ENCODE measurements at regions not wholly inside any gene's neighbourhood (a gene's known extent, or its start where the extent isn't known, plus 50 kb on each side); places are given as distances from the start of the nearest gene placed in this dataset.

GRCh38 chr7:26520483-26520882, 228.8 kb downstream of the SNX10 start:
- no peak for DNase-seq

DNA sequence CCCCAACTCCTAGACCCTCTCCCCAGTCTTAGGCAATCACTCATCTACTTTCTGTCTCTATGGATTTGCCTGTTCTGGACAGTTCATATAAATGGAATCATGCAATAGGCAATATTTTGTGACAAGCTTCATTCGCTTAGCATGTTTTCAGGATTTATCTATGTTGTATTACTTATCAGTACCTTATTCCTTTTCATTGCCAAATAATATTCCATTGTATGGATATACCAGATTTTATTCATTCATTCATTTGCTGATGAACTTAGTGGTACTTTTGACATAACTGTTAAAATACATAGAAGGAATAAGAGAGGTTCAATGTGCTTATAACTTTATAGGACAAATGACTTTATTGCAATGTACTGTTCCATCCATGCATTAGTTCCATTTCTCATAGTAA, 231.0 kb downstream of the SNX10 start:
- no peak for DNase-seq

- peak; percentile 39 to 41 (median 40) for DNase-seq
These were observed 234.0 kb downstream of the SNX10 start for GRCh38 chr7:26525398-26526264.

DNA sequence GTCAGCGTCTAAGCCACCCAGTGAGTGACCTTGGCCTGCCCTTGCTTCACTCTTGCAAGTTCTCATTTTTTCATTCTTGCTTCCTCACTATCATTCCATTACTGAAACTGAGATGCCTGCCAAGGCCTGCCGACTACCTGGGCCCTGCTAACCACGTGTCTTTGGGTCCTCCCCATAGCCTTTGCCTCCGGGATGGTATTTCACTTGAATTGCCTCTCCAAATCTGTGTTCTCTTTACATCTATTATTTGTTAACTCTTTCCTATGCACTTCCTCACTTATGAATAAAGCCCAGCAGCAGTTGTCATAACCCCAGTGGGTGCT, 234.6 kb downstream of the SNX10 start:
- DNase-seq = no peak

GRCh38 chr7:26531926-26532325, 240.3 kb downstream of the SNX10 start:
- DNase-seq = no peak

DNA sequence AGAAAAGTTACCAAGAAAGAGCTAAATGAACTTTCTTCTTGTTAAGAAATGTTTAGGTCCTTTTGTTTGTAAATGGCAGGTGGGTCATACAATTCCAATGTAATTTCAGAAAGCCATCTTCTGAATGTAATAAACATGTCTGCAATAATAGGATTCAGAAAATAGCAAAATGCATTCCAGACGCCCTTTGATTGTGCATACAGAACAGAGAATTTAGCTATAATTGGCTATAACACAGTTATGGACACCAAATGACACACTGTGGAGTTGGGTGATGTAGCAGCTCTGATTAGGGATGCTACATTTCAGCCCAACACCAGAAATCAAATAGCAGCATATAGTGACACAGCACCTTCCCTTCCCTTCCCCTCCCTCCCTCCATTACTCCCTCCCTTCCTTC, 240.8 kb downstream of the SNX10 start:
- DNase-seq = no peak

DNA sequence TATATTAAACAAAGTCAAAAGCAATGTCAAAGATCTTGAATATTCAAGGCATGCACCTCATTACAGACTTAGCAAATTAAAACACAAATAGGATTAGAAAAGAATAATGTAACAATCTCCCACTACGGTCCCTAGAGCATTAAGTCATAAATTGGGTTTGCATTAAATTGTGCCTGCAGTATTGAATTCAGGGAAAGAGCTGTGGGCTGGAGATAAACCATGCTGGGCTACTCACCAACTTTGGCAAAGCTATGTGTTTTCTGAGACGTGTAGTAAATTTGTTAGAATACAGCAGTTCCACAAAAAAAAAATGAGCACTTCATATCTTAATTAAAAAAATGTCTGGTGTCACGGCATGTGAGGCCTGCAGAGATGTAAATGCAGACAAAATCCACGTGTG, 241.6 kb downstream of the SNX10 start:
- DNase-seq = no peak

GRCh38 chr7:26534649-26535482, 243.2 kb downstream of the SNX10 start:
- DNase-seq = no peak

- DNase-seq = no peak
These were observed 243.9 kb downstream of the SNX10 start for GRCh38 chr7:26535483-26536007.

DNA sequence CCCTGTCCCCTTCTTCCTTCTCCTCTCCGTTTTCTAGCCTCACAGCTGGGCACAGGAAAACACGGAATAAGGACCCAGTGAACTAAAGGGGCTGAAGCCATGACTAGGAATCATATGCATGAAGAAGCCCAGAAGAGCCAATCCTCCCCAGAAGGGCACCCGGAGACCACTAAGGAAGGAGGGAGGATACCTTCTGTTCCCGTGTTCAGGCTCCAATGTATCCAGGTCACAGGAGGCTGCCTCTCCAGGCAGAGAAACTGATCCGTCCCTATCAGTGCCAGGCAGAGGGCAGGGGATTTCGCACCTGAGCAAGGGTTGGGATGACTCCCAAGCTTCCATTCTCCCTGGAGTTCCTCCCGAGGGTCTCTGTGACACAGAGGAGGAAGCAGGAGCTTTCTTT, 246.6 kb downstream of the SNX10 start:
- DNase-seq = no peak

- no peak for DNase-seq
These were observed 247.0 kb downstream of the SNX10 start for GRCh38 chr7:26538689-26539088.

DNA sequence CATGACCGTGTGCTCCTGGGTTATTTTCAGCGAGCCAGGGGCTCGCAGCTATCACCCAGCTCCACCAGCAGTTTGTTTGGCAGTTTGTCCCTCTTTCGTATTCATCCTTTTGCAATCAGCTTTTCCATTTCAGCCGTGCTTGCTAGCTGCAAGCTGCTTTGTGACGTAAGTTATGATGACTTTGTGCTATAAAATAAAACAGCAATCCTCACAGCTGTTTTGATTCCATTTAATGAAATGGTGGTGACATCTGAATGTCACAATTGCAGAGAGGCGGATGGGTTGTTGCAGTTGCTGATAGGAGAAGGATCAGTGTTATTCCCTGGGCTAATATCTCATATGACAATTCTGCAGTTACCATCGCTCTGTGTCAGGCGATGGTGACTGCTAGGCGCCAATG, 251.7 kb downstream of the SNX10 start:
- no peak for DNase-seq

DNA sequence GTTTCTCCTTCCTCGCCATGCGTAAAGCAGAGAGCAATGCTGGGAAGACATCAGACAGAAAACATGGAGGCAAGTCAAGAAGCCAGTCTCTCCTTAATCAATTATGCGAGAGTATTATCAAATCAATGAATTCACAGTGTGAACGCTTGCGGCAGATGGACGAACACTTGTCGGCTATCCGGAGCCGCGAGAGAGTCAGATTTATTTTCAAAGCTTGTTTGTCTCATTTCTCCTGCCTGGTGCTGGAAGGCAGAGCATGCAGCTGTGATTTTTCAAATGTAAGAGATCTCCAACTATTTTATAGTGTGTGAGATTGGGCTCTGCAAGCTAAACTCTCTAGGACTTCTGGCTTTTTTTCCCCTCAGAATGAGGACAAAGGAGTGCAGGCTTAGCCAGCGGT, 252.3 kb downstream of the SNX10 start:
- DNase-seq = no peak

DNA sequence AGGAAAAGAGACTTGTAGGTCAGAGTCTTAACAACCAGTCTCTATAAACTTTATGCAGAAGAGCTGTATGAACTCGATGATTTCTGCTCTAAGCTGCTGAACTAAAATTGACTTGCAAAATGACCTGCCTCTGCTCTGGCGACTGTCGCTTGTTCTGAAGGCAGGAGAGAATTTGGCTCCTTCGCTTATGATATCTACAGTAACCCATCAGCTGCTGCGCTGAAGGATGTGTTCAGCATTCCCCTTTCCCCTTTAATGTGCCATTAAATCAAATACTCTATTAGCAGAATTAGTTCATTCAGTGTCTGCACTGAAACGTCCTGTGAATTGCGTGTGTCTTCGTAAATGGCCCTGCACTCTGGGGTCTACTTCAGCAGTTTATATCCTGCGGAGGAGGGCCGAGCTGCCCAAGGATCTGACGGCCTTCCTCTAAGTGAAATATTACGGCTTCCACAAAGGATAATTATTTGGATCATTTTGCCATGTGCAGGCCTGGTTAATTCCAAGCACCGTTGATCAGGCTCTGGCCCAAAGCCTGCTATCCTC, 254.9 kb downstream of the SNX10 start:
- no peak for DNase-seq

GRCh38 chr7:26547156-26547555, 255.5 kb downstream of the SNX10 start:
- no peak for DNase-seq

GRCh38 chr7:26549281-26549944, 257.8 kb downstream of the SNX10 start:
- no peak for DNase-seq

DNA sequence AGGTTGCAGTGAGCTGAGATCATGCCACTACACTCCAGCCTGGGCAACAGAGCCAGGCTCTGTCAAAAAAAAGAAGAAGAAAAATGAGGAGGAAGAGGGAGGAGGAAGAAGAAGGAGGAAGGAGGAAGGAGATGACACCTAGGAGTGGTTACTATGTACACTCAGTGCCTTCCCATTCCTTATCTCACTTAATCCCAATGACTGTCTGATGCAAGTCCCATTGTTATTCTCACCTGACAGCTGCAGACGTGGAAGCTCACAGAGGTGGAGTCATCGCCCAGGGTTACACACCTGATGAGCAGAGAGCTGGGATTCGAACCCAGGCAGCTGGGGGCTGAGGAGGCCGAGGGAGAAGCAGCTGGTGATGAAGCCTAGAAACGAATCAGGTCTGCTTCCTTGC, 258.8 kb downstream of the SNX10 start:
- DNase-seq = no peak

DNA sequence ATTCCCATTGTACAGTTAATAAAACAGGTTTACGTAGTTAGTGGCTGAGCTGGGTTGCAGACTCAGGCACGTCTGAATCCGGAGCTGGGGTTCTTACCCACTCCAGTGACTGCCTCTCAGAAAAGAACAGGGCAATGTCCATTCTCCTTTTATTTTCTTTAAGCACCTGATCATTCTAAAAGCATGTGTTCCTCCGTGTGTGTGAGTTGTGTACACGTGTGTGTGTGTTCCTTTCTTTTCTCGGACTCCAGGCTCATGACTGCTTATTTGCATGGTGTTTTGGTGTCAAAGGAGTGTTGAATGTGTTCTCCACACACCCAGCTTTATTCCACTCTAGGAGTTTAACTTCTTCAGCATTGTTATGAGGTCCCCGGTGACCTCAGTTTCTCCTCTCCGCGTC, 260.1 kb downstream of the SNX10 start:
- no peak for DNase-seq

DNA sequence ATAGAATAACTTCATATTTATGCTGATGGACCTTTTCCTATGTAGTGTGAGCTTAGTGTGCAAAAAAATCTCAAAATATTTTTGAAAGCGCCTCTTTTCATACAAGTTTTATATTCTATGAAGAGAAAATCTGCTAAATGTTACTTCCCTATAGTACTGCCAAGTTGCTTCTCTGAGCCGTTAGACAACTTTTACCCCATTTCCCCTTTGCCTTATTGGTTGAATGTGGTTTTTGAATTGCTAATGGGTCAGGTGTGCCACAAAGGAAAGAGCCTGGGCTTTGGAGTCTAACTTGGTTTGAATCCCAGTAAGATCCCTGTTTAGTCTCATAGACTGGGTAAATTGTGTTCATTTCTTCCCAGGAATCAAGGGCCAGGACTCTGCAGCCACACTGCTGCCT, 261.5 kb downstream of the SNX10 start:
- DNase-seq = peak in 1 of 3 donors; percentile 3

DNA sequence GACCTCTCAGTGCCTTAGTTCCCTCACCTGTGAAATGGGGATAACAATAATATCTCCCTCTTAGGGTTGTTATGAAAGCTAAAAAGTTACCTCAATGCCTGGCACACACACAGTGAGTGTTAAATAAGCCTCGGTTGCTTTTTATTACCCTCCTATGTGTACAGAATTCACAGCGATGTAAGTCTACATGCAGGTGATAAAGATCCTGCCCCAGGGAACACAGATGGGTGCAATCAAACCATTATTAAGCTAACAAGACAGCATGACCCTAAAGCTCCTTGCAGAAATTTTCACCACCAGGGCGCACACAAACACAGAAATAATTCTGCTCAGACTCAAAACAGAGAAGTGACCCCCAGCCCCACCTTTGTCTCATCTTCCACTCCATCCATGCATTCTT, 261.9 kb downstream of the SNX10 start:
- no peak for DNase-seq

DNA sequence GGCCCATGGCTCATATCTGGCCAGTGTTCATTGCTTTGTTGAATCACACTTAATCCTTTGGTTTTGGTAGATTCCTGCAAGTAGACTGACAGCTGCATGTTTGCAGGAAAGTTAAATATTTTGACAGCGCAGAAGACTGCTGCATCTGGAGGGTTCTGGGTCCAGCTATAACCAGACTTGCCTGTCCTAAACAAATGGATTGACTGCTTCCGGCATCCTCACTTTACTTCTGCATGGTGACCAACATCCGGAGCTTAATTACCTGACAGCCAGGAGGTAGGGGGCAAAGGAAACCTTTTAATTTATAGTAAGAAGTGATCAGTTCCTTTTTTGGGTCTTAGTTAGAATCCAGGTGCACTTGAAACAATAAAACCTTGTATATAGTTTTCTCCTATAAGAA, 263.3 kb downstream of the SNX10 start:
- DNase-seq = no peak

DNA sequence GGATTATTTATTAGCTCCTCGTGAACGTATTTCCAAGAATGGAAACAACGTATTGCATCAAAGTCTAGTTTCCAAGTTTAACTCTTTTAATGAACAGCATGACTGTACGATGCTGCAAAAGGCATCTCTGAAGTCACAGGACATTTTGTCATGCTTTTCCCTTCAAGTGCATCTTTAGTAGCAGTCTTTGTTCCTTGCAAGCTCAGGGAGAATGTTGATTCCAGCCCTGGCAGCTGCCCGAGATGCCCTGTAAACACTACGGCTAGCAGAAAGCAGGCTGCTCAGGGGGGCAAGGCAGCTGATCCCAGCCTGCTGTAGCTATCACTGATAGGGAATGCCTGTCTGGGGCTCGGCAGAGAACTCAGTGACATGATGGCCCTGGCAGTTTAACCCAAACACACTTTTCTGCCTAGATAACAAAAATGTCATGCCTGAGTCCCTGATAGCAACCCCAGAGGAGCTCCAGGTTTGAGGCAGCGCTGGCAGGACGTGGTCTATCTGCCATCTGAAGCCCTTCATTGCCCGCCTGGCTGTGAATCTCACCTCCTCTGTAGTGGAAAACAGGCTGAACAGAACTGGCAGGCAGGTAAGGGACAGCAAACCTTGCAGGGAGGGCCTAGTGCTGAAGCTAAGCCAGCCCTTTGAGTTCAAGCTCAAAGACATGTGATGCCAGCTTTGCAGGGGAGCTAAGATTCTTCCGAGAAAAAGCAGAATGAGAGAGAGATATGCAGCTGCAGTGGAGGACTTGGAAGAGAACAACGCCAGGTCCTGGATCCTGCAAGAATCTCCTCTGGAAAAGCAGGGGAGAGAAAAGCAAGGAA, 264.6 kb downstream of the SNX10 start:
- DNase-seq = no peak
